Panc1 (cell line): ENCODE measurements at regions not wholly inside any gene's neighbourhood (a gene's known extent, or its start where the extent isn't known, plus 50 kb on each side); places are given as distances from the start of the nearest gene placed in this dataset.

Experiments
- ATAC-seq: fragments of 200-7000 bp; cut with Tn5 transposase; 2 replicates; pipeline ENCODE4 v1.9.1; 2020; ENCODE audit warnings: mild to moderate bottlenecking, moderate library complexity
- BruUV-seq: library from RNA; stranded (reverse); fragments of 400-500 nt; replicated peaks from 2 replicates; lab custom pipeline; 2021; lab: Mats Ljungman, UMichigan
- CTCF ChIA-PET: fragments of 300-600 bp; sonication (Branson Sonifier 250); formaldehyde crosslinking; loops from one replicate; lab custom pipeline; 2022; ENCODE audit warnings: antibody characterized with exemption; lab: Charles Lee
- POLR2A ChIA-PET: fragments of 300-600 bp; sonication (Branson Sonifier 250); formaldehyde crosslinking; loops from one replicate; lab custom pipeline; 2022; ENCODE audit warnings: antibody characterized with exemption; lab: Charles Lee
- DNase-seq: peaks from one replicate; pipeline ENCODE4 v3.0.0-alpha.2; 2010; ENCODE audit warnings: low read depth, low spot score
- H3K27ac ChIP-seq: 2 replicates; pipeline ENCODE4 v1.5.1; 2011; ENCODE audit warnings: mild to moderate bottlenecking, low read length, inconsistent platforms
- H3K27me3 ChIP-seq: fragments of 200-500 bp; sonication (Bioruptor generic); 2 replicates; pipeline ENCODE4 v1.6.0; 2014; ENCODE audit warnings: low read length, inconsistent platforms; ENCODE audit not compliant: control insufficient read depth, insufficient read depth
- H3K36me3 ChIP-seq: fragments of 200-500 bp; sonication (Bioruptor generic); 2 replicates; pipeline ENCODE4 v1.5.1; 2014; ENCODE audit warnings: inconsistent platforms, mild to moderate bottlenecking, low read length, moderate library complexity; ENCODE audit not compliant: control insufficient read depth, insufficient read depth
- H3K4me1 ChIP-seq: 2 replicates; pipeline ENCODE4 v1.5.1; 2011; ENCODE audit warnings: inconsistent platforms, mild to moderate bottlenecking, low read length, moderate library complexity; ENCODE audit not compliant: control insufficient read depth, insufficient read depth
- H3K4me3 ChIP-seq, 2 experiments: 2 replicates each; pipeline ENCODE4 v1.5.1; 2011 to 2012; ENCODE audit warnings: low read depth in 2 of 2, low read length in 2 of 2, mild to moderate bottlenecking in 2 of 2, inconsistent platforms in 1 of 2, moderate library complexity in 1 of 2
- H3K9me3 ChIP-seq: fragments of 200-500 bp; sonication (Bioruptor generic); 2 replicates; pipeline ENCODE4 v1.5.1; 2014; ENCODE audit warnings: low read depth, mild to moderate bottlenecking, inconsistent platforms, low read length, moderate library complexity; ENCODE audit not compliant: control insufficient read depth, insufficient read depth
- POLR2AphosphoS5 ChIP-seq: IDR thresholded peaks from 2 replicates; pipeline ENCODE4 v1.6.1; 2012; ENCODE audit warnings: mild to moderate bottlenecking, low read depth, low read length, moderate library complexity
- SIN3A ChIP-seq: IDR thresholded peaks from 2 replicates; pipeline ENCODE4 v1.6.1; 2012; ENCODE audit warnings: low read depth, mild to moderate bottlenecking, low read length, moderate library complexity, borderline replicate concordance; ENCODE audit not compliant: insufficient read depth
- TCF7L2 ChIP-seq: IDR thresholded peaks from 2 replicates; pipeline ENCODE4 v1.6.1; 2011; ENCODE audit warnings: mild to moderate bottlenecking, low read depth, low read length, inconsistent platforms
- in situ Hi-C: cut with HindIII; loops from 2 replicates; pipeline ENCODE4 v1.10.0; 2016; ENCODE audit warnings: low sequenced_read_pairs, low pct_unique_long_range_greater_than_20kb
- intact Hi-C: fragments of 100-400 bp; cut with micrococcal nuclease; formaldehyde crosslinking; loops from one replicate; pipeline ENCODE4 v1.10.0; 2022; ENCODE audit not compliant: unreplicated experiment
- TF ChIP-seq, protein P1 (sequence below), 2 experiments: IDR thresholded peaks; 2 replicates each; pipeline ENCODE4 v1.6.1; 2011 to 2012; ENCODE audit warnings: low read depth in 2 of 2, control low read depth in 1 of 2, low read length in 1 of 2, mild to moderate bottlenecking in 1 of 2, moderate library complexity in 1 of 2; ENCODE audit not compliant: insufficient read depth in 1 of 2
- TF ChIP-seq, protein P2 (sequence below): fragments of 450-650 bp; IDR thresholded peaks from 2 replicates; pipeline ENCODE4 v1.5.1; 2017; ENCODE audit warnings: mild to moderate bottlenecking

DNA sequence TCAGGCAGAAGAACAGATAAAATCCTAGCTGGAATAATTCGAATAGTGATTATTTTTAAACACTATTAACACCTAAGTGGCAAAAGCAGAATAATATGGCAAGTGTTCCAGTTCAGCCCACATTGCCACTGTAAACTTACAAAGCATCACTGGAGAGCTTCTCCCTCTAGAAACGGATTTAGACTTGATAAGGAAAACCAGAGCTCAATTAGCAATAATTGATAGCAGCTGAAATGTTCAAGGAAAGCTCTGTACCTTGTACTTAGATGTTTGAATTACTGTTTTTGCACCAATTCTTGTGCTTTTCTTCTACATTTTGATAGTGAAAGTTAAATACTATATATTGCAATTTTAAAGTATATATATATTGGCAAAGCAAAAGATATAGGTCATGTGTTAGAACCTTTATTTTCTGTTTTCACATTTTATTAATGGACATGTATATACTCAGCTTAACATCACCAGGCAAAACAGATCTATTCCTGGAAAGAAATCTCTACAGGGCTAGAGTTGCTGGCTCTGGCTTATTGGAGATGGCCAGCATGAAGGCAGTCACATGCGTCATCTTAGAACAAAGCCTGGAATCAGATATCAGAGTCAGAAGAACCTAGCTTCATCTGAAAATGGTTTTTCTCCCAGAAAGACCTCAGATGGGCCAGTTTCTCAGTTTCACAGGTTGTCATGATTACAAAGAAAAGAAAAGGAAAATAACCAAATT is 149.1 kb upstream of the CTAGE1 start:
- in situ Hi-C loops (no loop called here), intact Hi-C loops (loop anchor here (10.0 kb wide), 2 partner anchors 212 to 662 kb away; no protein-coding TSS in a partner anchor)
- TF ChIP-seq TCF7L2 (no peak), SIN3A (no peak), POLR2AphosphoS5 (no peak)
- TF ChIP-seq, protein P1, sequence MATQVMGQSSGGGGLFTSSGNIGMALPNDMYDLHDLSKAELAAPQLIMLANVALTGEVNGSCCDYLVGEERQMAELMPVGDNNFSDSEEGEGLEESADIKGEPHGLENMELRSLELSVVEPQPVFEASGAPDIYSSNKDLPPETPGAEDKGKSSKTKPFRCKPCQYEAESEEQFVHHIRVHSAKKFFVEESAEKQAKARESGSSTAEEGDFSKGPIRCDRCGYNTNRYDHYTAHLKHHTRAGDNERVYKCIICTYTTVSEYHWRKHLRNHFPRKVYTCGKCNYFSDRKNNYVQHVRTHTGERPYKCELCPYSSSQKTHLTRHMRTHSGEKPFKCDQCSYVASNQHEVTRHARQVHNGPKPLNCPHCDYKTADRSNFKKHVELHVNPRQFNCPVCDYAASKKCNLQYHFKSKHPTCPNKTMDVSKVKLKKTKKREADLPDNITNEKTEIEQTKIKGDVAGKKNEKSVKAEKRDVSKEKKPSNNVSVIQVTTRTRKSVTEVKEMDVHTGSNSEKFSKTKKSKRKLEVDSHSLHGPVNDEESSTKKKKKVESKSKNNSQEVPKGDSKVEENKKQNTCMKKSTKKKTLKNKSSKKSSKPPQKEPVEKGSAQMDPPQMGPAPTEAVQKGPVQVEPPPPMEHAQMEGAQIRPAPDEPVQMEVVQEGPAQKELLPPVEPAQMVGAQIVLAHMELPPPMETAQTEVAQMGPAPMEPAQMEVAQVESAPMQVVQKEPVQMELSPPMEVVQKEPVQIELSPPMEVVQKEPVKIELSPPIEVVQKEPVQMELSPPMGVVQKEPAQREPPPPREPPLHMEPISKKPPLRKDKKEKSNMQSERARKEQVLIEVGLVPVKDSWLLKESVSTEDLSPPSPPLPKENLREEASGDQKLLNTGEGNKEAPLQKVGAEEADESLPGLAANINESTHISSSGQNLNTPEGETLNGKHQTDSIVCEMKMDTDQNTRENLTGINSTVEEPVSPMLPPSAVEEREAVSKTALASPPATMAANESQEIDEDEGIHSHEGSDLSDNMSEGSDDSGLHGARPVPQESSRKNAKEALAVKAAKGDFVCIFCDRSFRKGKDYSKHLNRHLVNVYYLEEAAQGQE (IDR thresholded peaks at IDR 0.05; ENCODE audit: insufficient read depth in 1 of 2, low read depth in 2 of 2, low read length in 1 of 2): no peak
- TF ChIP-seq, protein P2, sequence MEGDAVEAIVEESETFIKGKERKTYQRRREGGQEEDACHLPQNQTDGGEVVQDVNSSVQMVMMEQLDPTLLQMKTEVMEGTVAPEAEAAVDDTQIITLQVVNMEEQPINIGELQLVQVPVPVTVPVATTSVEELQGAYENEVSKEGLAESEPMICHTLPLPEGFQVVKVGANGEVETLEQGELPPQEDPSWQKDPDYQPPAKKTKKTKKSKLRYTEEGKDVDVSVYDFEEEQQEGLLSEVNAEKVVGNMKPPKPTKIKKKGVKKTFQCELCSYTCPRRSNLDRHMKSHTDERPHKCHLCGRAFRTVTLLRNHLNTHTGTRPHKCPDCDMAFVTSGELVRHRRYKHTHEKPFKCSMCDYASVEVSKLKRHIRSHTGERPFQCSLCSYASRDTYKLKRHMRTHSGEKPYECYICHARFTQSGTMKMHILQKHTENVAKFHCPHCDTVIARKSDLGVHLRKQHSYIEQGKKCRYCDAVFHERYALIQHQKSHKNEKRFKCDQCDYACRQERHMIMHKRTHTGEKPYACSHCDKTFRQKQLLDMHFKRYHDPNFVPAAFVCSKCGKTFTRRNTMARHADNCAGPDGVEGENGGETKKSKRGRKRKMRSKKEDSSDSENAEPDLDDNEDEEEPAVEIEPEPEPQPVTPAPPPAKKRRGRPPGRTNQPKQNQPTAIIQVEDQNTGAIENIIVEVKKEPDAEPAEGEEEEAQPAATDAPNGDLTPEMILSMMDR: no peak
- ChIA-PET POLR2A (no interaction called here), CTCF (no interaction called here)
- peaks cover 10% of the 10 kb centered on the region for H3K27me3 ChIP-seq
- DNase-seq (no peak), ATAC-seq (no peak)
- no TSS peak for BruUV-seq
- no peak overlapping the region for H3K27ac ChIP-seq
- no peak overlapping the region for H3K4me3 ChIP-seq
- H3K4me1 ChIP-seq: no peaks in the 10 kb centered on the region; the same call in 1 of the 2 replicates
- H3K36me3 ChIP-seq: no peaks in the 10 kb centered on the region
- no peaks in the 10 kb centered on the region for H3K9me3 ChIP-seq

DNA sequence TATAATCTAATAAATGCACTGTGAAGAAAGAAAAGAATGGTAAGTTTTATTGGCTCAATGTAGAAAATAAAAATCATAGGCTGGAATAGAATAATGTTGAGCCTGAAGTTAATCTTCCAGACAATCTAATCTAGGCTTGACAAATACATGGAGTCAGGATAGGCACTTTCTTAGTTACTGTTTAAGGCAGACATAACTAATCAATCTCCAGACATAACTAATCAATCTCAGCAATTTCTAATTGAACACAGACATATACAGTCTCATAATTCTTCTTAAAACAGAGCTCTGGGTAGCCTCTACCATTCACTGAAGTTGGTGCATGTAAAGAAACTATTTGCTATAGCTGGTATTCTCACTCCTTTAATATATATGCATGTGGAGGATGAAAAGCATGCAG is 150.1 kb upstream of the CTAGE1 start:
- BruUV-seq: no TSS peak
- H3K4me3 ChIP-seq: no peak overlapping the region
- H3K27ac ChIP-seq: no peak overlapping the region
- ChIA-PET CTCF (no interaction called here), POLR2A (no interaction called here)
- H3K9me3 ChIP-seq: no peaks in the 10 kb centered on the region
- no peak for TF ChIP-seq SIN3A
- no peak for TF ChIP-seq TCF7L2
- TF ChIP-seq, protein P2: no peak
- TF ChIP-seq, protein P1 (IDR thresholded peaks at IDR 0.05; ENCODE audit: insufficient read depth in 1 of 2, low read depth in 2 of 2, low read length in 1 of 2): no peak
- no peak for TF ChIP-seq POLR2AphosphoS5
- ATAC-seq (no peak), DNase-seq (no peak)
- peaks cover 10% of the 10 kb centered on the region for H3K27me3 ChIP-seq
- in situ Hi-C loops (no loop called here), intact Hi-C loops (loop anchor here (10.0 kb wide), 2 partner anchors 213 to 663 kb away; no protein-coding TSS in a partner anchor)
- H3K4me1 ChIP-seq: no peaks in the 10 kb centered on the region; the same call in 1 of the 2 replicates
- H3K36me3 ChIP-seq: no peaks in the 10 kb centered on the region
